ENCODE measurements at regions not wholly inside any gene's neighbourhood (a gene's known extent, or its start where the extent isn't known, plus 50 kb on each side); places are given as distances from the start of the nearest gene placed in this dataset.

GRCh38 chr2:16764487-16764886, 98.9 kb upstream of the CYRIA start:
- TF ChIP-seq REST (IDR thresholded peaks at IDR 0.05; ENCODE audit: borderline replicate concordance) (no peak), CTCF (IDR thresholded peaks at IDR 0.05; ENCODE audit: poor library complexity, severe bottlenecking) (no peak)

Measured in neural cell (in vitro differentiated cells).